HUES6 (cell line): ENCODE measurements at regions not wholly inside any gene's neighbourhood (a gene's known extent, or its start where the extent isn't known, plus 50 kb on each side); places are given as distances from the start of the nearest gene placed in this dataset.

Experiments used
- H3K27ac ChIP-seq: 2 replicates; pipeline ENCODE4 v1.7.0; 2013; ENCODE audit warnings: low read depth, mild to moderate bottlenecking, low read length, inconsistent platforms
- H3K27me3 ChIP-seq: 2 replicates; pipeline ENCODE4 v1.6.1; 2013; ENCODE audit warnings: low read length; ENCODE audit not compliant: control insufficient read depth, insufficient read depth
- H3K36me3 ChIP-seq: 2 replicates; pipeline ENCODE4 v1.6.1; 2013; ENCODE audit warnings: low read length; ENCODE audit not compliant: control insufficient read depth, insufficient read depth
- H3K4me1 ChIP-seq: 2 replicates; pipeline ENCODE4 v1.6.1; 2013; ENCODE audit warnings: low read length; ENCODE audit not compliant: control insufficient read depth, insufficient read depth
- H3K4me3 ChIP-seq: 2 replicates; pipeline ENCODE4 v1.5.1; 2013; ENCODE audit warnings: low read depth, low read length
- H3K9ac ChIP-seq: one replicate; pipeline ENCODE4 v1.6.1; 2013; ENCODE audit warnings: mild to moderate bottlenecking, low read length
- H3K9me3 ChIP-seq: 2 replicates; pipeline ENCODE4 v1.6.1; 2013; ENCODE audit warnings: low read depth, low read length; ENCODE audit not compliant: control insufficient read depth, insufficient read depth

GRCh38 chr7:131267631-131268030, 60.0 kb upstream of the MKLN1 start:
- Histone ChIP-seq H3K9ac (no peak overlapping the region), H3K4me3 (no peak overlapping the region), H3K4me1 (no peaks in the 10 kb centered on the region), H3K27ac (no peak overlapping the region), H3K36me3 (no peaks in the 10 kb centered on the region), H3K9me3 (peaks cover 2% of the 10 kb centered on the region; the same call in 1 of the 2 replicates), H3K27me3 (no peaks in the 10 kb centered on the region)

GRCh38 chr7:131268906-131269305, 58.8 kb upstream of the MKLN1 start:
- Histone ChIP-seq H3K4me1 (no peaks in the 10 kb centered on the region), H3K27me3 (no peaks in the 10 kb centered on the region)

GRCh38 chr7:131272086-131272485, 55.6 kb upstream of the MKLN1 start:
- Histone ChIP-seq H3K27me3 (no peaks in the 10 kb centered on the region), H3K4me1 (no peaks in the 10 kb centered on the region), H3K4me3 (no peak overlapping the region), H3K9me3 (peaks cover 2% of the 10 kb centered on the region; the same call in 1 of the 2 replicates), H3K36me3 (no peaks in the 10 kb centered on the region), H3K27ac (no peak overlapping the region), H3K9ac (no peak overlapping the region)

More at GRCh38 chr7:131268906-131269305, 58.8 kb upstream of the MKLN1 start:
- H3K4me3 ChIP-seq, result no peak overlapping the region
- H3K36me3 ChIP-seq, result no peaks in the 10 kb centered on the region
- H3K9me3 ChIP-seq, result peaks cover 2% of the 10 kb centered on the region; the same call in 1 of the 2 replicates
- no peak overlapping the region for H3K9ac ChIP-seq
- no peak overlapping the region for H3K27ac ChIP-seq

GRCh38 chr7:131274986-131275385, 52.7 kb upstream of the MKLN1 start:
- Histone ChIP-seq H3K9me3 (no peaks in the 10 kb centered on the region), H3K27me3 (no peaks in the 10 kb centered on the region), H3K4me3 (no peak overlapping the region)

GRCh38 chr7:131276190-131276589, 51.5 kb upstream of the MKLN1 start:
- Histone ChIP-seq H3K9me3 (peaks cover 4% of the 10 kb centered on the region), H3K9ac (no peak overlapping the region), H3K36me3 (no peaks in the 10 kb centered on the region)

More at GRCh38 chr7:131274986-131275385, 52.7 kb upstream of the MKLN1 start:
- no peaks in the 10 kb centered on the region for H3K36me3 ChIP-seq
- no peak overlapping the region for H3K27ac ChIP-seq
- no peaks in the 10 kb centered on the region for H3K4me1 ChIP-seq
- H3K9ac ChIP-seq, result no peak overlapping the region

GRCh38 chr7:131276748-131277147, 50.9 kb upstream of the MKLN1 start:
- H3K4me3 ChIP-seq, result no peak overlapping the region
- H3K9ac ChIP-seq, result no peak overlapping the region
- no peak overlapping the region for H3K27ac ChIP-seq
- peaks cover 4% of the 10 kb centered on the region for H3K9me3 ChIP-seq
- H3K4me1 ChIP-seq, result no peaks in the 10 kb centered on the region
- no peaks in the 10 kb centered on the region for H3K36me3 ChIP-seq
- no peaks in the 10 kb centered on the region for H3K27me3 ChIP-seq

More at GRCh38 chr7:131276190-131276589, 51.5 kb upstream of the MKLN1 start:
- H3K27ac ChIP-seq, result no peak overlapping the region
- no peak overlapping the region for H3K4me3 ChIP-seq
- no peaks in the 10 kb centered on the region for H3K4me1 ChIP-seq
- no peaks in the 10 kb centered on the region for H3K27me3 ChIP-seq
